Sigmoid colon (tissue), 4 donors: ENCODE measurements at regions not wholly inside any gene's neighbourhood (a gene's known extent, or its start where the extent isn't known, plus 50 kb on each side); places are given as distances from the start of the nearest gene placed in this dataset.
A peak's percentile ranks its signal among the peaks of the same experiment; 100 is the strongest.

Experiments used
- POLR2A ChIP-seq, 2 donors: fragments of 450-650 bp; IDR thresholded peaks; one replicate each; pipeline ENCODE4 v1.6.1; 2016; ENCODE audit warnings: antibody characterized with exemption in 2 of 2, mild to moderate bottlenecking in 2 of 2, moderate library complexity in 2 of 2
- POLR2AphosphoS5 ChIP-seq, 4 donors: sonication (generic); formaldehyde crosslinking; IDR thresholded peaks; one replicate each; pipeline ENCODE4 v1.6.1; 2017; ENCODE audit warnings: antibody characterized with exemption in 4 of 4
- TF ChIP-seq, protein P1 (sequence below), 4 experiments: fragments of 450-650 bp in 3 of 4; fragments of 200-600 bp in 1 of 4; IDR thresholded peaks; one replicate each; pipeline ENCODE4 v1.5.1; 2016 to 2019; ENCODE audit warnings: antibody characterized with exemption in 4 of 4, mild to moderate bottlenecking in 3 of 4, moderate library complexity in 2 of 4

DNA sequence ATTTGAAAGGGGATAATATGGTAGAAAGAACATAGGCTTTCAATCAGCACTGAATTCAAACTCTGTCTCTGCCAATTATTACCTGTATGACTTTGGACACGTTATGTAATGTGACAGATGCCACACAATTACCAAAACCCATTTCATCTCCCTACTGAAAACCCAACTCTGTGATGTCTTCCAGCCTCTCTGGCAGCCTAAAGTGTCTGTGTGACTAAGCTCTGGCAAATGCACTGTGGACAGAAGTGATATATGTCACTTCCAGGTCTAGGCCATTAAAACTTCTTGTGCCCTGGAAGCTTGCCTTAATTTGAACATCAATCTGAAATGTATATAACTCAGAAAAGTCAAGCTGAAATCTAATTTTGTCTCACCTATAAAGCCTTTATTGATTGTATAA lies 552.0 kb downstream of the RFC3 start:
- TF ChIP-seq, protein P1, sequence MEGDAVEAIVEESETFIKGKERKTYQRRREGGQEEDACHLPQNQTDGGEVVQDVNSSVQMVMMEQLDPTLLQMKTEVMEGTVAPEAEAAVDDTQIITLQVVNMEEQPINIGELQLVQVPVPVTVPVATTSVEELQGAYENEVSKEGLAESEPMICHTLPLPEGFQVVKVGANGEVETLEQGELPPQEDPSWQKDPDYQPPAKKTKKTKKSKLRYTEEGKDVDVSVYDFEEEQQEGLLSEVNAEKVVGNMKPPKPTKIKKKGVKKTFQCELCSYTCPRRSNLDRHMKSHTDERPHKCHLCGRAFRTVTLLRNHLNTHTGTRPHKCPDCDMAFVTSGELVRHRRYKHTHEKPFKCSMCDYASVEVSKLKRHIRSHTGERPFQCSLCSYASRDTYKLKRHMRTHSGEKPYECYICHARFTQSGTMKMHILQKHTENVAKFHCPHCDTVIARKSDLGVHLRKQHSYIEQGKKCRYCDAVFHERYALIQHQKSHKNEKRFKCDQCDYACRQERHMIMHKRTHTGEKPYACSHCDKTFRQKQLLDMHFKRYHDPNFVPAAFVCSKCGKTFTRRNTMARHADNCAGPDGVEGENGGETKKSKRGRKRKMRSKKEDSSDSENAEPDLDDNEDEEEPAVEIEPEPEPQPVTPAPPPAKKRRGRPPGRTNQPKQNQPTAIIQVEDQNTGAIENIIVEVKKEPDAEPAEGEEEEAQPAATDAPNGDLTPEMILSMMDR (IDR thresholded peaks at IDR 0.05) = no peak
- TF ChIP-seq POLR2AphosphoS5 (IDR thresholded peaks at IDR 0.05) (peak in 1 of 4 donors; percentile 19), POLR2A (IDR thresholded peaks at IDR 0.05) (no peak)
